ENCODE measurements at regions not wholly inside any gene's neighbourhood (a gene's known extent, or its start where the extent isn't known, plus 50 kb on each side); places are given as distances from the start of the nearest gene placed in this dataset.

- Histone ChIP-seq H3K27me3 (replicated peaks) (no peaks in the 10 kb centered on the region), H3K27ac (peak overlapping the region; percentile 38), H3K36me3 (replicated peaks) (no peaks in the 10 kb centered on the region), H3K4me3 (ENCODE audit: low read depth, low read length) (no peak overlapping the region)
- peak; percentile 38 for DNase-seq
- TF ChIP-seq CTCF (IDR thresholded peaks at IDR 0.05; ENCODE audit: low read depth, low read length, missing control alignments) = no peak
- in situ Hi-C loops (cut with HindIII; ENCODE audit: low pct_ligation_motif_present, low sequenced_read_pairs) = no loop called here
Measured at GRCh38 chr9:134545543-134546245, 95.9 kb upstream of the COL5A1 start.

- H3K27ac ChIP-seq = peak overlapping the region; percentile 38
- H3K36me3 ChIP-seq (replicated peaks) = no peaks in the 10 kb centered on the region
- no peaks in the 10 kb centered on the region for H3K27me3 ChIP-seq (replicated peaks)
- no peak for TF ChIP-seq CTCF (IDR thresholded peaks at IDR 0.05; ENCODE audit: low read depth, low read length, missing control alignments)
- DNase-seq = no peak
- in situ Hi-C loops (cut with HindIII; ENCODE audit: low pct_ligation_motif_present, low sequenced_read_pairs) = no loop called here
- no peak overlapping the region for H3K4me3 ChIP-seq (ENCODE audit: low read depth, low read length)
Measured at GRCh38 chr9:134546246-134546731, 95.3 kb upstream of the COL5A1 start.

- no peak for DNase-seq
- no peak for TF ChIP-seq CTCF (IDR thresholded peaks at IDR 0.05; ENCODE audit: low read depth, low read length, missing control alignments)
- Histone ChIP-seq H3K4me3 (ENCODE audit: low read depth, low read length) (no peak overlapping the region), H3K27me3 (replicated peaks) (no peaks in the 10 kb centered on the region), H3K36me3 (replicated peaks) (no peaks in the 10 kb centered on the region), H3K27ac (no peak overlapping the region)
- in situ Hi-C loops (cut with HindIII; ENCODE audit: low pct_ligation_motif_present, low sequenced_read_pairs) = no loop called here
Measured at GRCh38 chr9:134546746-134547145, 94.9 kb upstream of the COL5A1 start.

GRCh38 chr9:134547161-134548100 lies 94.2 kb upstream of the COL5A1 start:
- Histone ChIP-seq H3K4me3 (ENCODE audit: low read depth, low read length) (no peak overlapping the region), H3K27ac (no peak overlapping the region), H3K27me3 (replicated peaks) (no peaks in the 10 kb centered on the region), H3K36me3 (replicated peaks) (no peaks in the 10 kb centered on the region)
- no peak for DNase-seq
- in situ Hi-C loops (cut with HindIII; ENCODE audit: low pct_ligation_motif_present, low sequenced_read_pairs) = no loop called here
- TF ChIP-seq CTCF (IDR thresholded peaks at IDR 0.05; ENCODE audit: low read depth, low read length, missing control alignments) = no peak

- Histone ChIP-seq H3K36me3 (replicated peaks) (no peaks in the 10 kb centered on the region), H3K27me3 (replicated peaks) (no peaks in the 10 kb centered on the region), H3K4me3 (ENCODE audit: low read depth, low read length) (no peak overlapping the region), H3K27ac (no peak overlapping the region)
- in situ Hi-C loops (cut with HindIII; ENCODE audit: low pct_ligation_motif_present, low sequenced_read_pairs) = no loop called here
- no peak for DNase-seq
- TF ChIP-seq CTCF (IDR thresholded peaks at IDR 0.05; ENCODE audit: low read depth, low read length, missing control alignments) = no peak
Measured at GRCh38 chr9:134548185-134548584, 93.4 kb upstream of the COL5A1 start.

All from brain microvascular endothelial cell (primary cell).